Left ventricle myocardium superior (tissue), 1 donor: ENCODE measurements at regions not wholly inside any gene's neighbourhood (a gene's known extent, or its start where the extent isn't known, plus 50 kb on each side); places are given as distances from the start of the nearest gene placed in this dataset.
"Not testable (repeated sequence)": the region's sequence is repeated elsewhere in the genome, so short reads cannot be mapped to it uniquely, and the experiment has no call there.

ENCODE experiments used
- ATAC-seq: fragments of 200-7000 bp; cut with Tn5 transposase; one replicate; pipeline ENCODE4 v1.9.1; 2020; ENCODE audit warnings: mild to moderate bottlenecking, moderate library complexity
- DNase-seq: peaks from one replicate; pipeline ENCODE4 v3.0.0-alpha.2; 2020
- intact Hi-C: fragments of 100-400 bp; cut with micrococcal nuclease; formaldehyde crosslinking; loops from one replicate; pipeline ENCODE4 v1.11.0; 2022
- donor health status: DM: no; HTN: yes; CAD: no; lungs with severe emphysema.

GRCh38 chr19:28633319-28634018, 579.5 kb downstream of the UQCRFS1 start:
- intact Hi-C loops: loop anchor here (10.0 kb wide), 1 partner anchor 169 kb away; no protein-coding TSS in a partner anchor
- ATAC-seq (peak; percentile 67), DNase-seq (peak; percentile 56)

DNA sequence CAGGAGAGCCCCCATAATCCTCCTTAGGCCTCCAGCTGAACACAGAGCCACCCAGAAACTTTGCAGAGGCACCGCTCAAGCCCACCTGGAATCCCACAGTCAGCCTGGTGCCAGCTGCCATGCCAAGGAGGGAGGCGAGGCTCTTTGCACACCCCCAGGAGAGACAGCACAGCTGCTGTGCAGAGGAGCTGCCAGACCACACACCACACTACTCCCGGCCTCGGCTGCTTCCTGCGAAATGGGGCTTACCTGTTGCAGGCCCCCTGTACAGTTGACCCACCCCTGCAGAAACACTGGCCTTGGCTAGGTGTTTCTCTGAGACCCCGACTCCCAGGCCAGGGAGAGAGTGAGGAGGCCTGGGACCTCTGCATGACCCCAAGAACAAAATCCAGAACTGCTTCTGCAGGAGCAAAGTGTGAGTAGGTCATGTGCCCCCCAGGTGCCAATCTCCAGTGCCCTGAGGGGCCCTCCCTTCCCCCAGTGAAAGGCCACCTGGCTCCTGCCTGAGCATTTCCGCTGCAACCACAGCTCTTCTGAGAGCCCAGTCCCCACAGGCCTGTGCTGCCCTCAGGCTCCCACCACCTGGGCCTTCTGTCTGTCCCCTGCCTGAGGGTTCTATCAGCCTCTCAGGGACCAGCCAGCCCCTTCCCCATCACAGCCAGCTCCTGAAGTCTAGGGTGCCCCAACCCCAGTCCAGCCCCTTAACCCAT, 580.4 kb downstream of the UQCRFS1 start:
- DNase-seq (no peak), ATAC-seq (no peak)
- intact Hi-C loops: loop anchor here (10.0 kb wide), 1 partner anchor 168 kb away; no protein-coding TSS in a partner anchor

DNA sequence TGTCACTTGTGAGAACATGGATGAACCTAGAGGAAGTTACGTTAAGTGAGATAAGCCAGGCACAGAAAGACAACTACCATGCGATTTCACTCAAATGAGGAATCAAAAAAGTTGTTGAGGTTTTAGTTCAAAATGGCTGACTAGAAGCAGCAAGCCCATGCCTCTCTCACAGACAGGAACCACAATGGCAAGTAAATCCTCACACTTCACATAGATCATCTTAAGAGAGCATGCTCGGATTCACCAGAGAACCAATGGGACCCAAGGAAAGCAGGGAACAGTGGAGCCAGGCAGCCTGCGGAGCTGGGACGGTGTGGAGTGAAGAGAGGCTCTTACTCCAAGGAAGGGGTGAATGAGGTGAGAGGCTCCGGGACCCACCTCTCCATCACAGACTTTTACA, 581.0 kb downstream of the UQCRFS1 start:
- intact Hi-C loops: loop anchor here (10.0 kb wide), 1 partner anchor 167 kb away; no protein-coding TSS in a partner anchor
- DNase-seq (no peak), ATAC-seq (no peak)

DNA sequence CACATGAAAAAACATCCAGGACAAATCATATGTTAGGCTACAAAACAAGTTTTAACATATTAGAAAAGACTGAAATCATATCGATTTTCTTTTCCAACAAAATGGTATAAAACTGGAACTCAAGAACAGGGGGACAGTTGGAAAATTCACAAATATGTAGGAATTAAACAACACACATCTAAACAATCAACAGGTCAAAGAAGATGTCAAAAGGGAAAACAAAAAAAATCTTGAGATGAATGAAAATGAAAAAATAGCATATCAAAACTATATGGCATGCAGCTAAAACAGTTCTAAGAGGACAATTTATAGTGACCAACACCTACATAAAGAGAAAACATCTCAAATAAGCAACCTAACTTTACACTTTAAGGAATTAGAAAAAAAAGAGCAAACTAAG, 585.3 kb downstream of the UQCRFS1 start:
- intact Hi-C loops: no loop called here
- ATAC-seq (no peak), DNase-seq (no peak)

- intact Hi-C loops, ATAC-seq, DNase-seq: not testable (repeated sequence)
These were observed 586.5 kb downstream of the UQCRFS1 start for GRCh38 chr19:28626407-28626806.

DNA sequence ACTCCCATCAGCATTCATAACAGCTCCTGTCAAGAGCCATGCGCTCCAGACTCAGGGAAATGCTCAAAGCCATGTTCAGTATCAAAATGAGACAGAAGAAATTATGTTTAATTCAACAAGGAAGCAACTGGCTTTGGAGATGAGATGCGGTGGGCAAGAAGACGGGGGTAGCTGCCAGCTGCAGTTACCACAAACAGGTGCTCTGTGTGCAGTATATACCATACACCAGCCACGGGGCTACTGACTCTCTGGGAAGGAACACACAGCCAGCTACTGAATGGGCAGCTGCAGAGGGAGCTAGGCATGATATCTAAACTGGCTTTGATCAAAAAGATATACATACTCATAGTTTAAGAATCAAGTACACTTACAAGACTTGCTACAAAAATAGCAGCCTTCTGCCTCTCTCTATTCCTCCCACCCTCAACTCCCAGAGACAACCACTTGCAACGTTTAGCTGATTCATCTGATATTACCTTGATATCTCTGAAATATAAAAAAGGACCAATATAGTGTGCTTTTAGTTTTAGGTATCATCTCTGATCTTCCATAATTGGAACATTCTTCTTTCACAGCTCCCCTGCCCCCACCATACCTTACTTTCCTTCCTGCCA, 593.0 kb downstream of the UQCRFS1 start:
- ATAC-seq (no peak), DNase-seq (no peak)
- intact Hi-C loops: no loop called here

DNA sequence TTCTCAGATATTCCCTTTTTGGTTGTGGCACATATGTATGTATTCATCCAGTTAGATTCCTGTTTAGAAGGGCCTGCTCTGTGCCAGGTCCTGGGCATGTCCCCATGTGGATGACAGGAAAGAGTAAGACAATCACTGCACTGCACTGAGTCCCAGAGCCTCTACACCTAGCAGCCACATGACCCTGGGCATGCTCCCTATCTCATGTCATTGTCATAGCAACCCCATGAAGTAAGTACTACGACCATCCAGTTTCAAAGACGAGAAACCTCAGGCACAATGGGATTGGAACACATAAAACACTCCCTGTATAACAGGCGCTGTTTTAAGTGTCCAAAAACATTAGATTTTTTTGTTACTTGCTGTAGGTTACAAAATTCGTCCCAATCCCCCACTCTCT, 594.4 kb downstream of the UQCRFS1 start:
- intact Hi-C loops: no loop called here
- DNase-seq (no peak), ATAC-seq (no peak)

DNA sequence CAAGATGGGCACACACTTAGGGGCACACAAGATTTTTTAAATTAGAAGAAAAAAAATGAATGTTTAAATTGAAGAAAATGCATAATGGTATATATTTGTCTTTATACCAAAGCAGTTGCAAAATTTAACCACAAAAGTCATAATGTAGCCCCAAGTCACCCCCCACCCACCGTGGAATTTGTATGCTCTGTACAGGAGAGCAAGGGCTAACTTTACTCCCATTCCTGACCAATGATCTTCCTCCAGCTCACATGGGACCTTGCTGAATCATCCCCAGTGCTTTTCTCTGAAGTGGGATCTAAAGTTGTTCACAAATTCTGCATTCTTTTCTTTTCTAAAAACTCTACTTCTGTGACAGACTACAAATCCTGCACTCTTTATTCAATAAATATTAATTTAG, 597.0 kb downstream of the UQCRFS1 start:
- ATAC-seq: no peak
- DNase-seq: no peak
- intact Hi-C loops: no loop called here

- intact Hi-C loops: no loop called here
These were observed 597.4 kb downstream of the UQCRFS1 start for GRCh38 chr19:28615546-28615916.

DNA sequence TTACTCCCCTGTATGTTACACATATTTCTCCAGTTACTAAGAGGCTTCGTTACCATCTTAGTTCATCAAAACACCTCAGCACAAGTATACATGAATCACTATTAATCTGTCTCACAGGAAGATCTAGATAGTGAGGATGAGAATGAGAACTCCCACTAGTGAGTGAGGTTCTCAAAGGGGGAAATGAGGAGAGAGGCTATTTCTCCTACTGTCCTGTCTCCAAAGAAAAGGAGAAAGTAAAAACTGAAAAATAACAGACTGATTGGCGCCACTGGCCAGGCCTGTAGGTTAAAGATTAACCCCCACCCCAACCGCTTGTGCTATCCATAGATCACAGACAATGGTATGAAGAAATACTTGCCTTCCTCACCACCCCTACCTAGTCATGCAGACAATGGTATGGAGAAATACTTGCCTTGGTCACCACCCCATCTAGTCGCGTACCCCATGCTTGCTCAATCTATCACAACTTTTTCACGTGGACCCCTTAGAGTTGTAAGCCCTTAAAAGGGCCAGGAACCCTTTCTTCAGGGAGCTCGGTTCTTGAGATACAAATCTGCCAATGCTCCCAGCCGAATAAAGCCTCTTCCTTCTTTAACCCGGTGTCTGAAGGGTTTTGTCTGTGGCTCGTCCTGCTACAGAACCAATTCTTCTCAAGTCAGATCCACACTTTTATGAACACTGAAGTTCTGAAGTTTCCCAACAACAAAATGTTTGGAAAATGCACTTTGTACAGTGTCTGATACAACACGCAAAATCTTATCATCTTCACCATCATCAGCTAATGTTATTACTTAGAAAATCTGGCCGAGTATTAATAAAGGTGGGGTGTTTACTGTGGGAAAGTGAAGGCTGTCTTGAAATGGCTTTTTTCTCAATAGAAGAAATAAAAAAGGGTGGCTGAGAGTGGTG, 598.1 kb downstream of the UQCRFS1 start:
- intact Hi-C loops: no loop called here
- ATAC-seq: no peak
- DNase-seq: no peak

More at GRCh38 chr19:28615546-28615916, 597.4 kb downstream of the UQCRFS1 start:
- DNase-seq (no peak), ATAC-seq (no peak)

DNA sequence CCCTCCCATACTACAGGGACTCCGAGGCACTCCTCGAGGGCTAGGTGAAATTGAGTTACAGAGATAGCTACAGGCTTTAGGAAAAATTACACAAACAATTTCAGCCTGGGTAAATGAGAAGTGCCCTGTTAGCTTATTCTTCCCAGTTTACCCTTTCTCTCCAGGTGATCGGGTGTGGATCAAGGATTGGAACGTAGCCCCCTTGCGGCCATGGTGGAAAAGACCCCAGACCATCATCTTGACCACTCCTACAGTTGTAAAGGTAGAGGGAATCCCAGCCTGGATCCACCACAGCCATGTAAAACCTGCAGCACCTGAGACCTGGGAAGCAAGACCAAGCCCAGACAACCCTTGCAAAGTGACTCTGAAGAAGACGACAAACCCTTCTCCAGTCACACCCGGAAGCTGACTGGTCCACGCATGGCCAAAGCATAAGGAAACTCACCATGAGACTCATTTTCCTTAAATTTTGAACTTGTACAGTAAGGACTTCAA, 600.6 kb downstream of the UQCRFS1 start:
- DNase-seq: no peak
- intact Hi-C loops: no loop called here
- ATAC-seq: no peak

DNA sequence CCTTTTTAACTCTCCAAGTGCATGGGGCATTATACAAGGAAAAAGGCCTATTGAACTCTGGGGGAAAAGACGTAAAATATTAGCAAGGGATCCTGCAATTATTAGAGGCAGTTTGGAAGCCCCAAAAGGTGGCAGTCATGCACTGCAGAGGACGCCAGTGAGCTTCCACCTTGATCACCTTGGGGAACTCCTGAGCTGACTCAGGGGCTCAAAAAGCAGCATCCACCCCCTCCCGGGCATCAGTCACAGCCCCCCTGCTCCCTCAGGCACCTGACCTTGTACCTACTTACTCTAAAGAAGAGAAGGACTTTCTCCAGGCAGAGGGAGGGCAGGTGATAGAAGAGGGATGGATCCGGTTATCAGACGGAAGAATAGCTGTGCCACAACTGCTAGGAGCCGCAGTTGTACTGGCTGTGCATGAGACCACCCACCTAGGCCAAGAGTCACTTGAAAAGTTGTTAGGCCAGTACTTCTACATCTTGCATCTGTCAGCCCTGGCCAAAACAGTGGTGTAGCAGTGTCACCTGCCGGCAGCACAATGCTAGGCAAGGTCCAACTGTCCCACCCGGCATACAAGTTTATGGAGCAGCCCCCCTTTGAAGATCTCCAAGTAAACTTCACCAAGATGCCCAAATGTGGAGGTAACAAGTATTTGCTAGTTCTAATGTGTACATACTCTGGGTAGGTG, 601.6 kb downstream of the UQCRFS1 start:
- intact Hi-C loops, DNase-seq, ATAC-seq: not testable (repeated sequence)

DNA sequence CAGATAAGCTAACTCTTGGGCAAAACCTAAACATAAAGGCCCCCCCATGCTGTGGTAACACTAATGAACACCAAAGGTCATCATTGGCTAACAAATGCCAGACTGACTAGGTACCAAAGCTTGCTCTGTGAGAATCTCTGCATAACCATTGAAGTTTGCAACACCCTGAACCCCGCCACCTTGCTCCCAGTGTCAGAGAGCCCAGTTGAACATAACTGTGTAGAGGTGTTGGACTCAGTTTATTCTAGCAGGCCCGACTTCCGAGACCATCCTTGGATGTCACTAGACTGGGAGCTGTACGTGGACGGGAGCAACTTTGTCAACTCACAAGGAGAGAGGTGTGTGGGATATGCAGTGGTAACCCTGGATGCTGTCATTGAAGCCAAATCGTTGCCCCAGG, 602.2 kb downstream of the UQCRFS1 start:
- ATAC-seq (no peak), DNase-seq (no peak)
- intact Hi-C loops: no loop called here

DNA sequence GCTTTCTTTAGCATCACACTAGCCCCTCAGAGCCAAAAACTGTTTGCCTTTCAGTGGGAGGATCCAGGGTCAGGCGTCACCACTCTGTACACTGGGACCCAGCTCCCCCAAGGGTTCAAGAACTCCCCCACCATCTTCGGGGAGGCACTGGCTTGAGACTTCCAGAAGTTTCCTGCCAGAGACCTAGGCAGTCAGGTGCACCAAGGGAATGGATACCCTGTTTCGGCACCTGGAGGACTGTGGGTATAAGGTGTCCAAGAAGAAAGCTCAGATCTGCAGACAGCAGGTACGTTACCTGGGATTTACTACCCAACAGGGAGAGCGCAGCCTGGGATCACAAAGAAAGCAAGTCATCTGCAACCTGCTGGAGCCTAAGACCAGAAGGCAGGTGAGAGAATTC, 603.0 kb downstream of the UQCRFS1 start:
- intact Hi-C loops: no loop called here
- DNase-seq: no peak
- no peak for ATAC-seq

GRCh38 chr19:28609091-28609755, 603.7 kb downstream of the UQCRFS1 start:
- ATAC-seq (no peak), DNase-seq (no peak)
- intact Hi-C loops: no loop called here

DNA sequence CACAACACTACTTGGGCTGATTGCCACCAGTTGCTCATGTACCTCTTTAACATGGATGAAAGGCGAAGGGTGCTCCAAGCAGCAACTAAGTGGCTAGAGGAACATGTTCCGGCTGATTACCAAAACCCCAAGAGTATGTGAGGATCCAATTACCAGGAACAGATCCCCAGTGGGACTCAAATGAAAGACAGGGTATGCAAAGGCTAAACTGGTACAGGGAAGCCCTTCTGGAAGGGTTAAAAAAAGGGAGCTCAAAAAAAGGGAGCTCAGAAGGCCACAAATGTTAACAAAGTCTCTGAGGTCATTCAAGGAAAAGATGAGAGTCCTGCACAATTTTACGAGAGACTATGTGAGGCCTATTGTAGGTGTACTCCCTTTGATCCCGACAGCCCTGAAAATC, 604.7 kb downstream of the UQCRFS1 start:
- ATAC-seq (no peak), DNase-seq (no peak)
- intact Hi-C loops: no loop called here

DNA sequence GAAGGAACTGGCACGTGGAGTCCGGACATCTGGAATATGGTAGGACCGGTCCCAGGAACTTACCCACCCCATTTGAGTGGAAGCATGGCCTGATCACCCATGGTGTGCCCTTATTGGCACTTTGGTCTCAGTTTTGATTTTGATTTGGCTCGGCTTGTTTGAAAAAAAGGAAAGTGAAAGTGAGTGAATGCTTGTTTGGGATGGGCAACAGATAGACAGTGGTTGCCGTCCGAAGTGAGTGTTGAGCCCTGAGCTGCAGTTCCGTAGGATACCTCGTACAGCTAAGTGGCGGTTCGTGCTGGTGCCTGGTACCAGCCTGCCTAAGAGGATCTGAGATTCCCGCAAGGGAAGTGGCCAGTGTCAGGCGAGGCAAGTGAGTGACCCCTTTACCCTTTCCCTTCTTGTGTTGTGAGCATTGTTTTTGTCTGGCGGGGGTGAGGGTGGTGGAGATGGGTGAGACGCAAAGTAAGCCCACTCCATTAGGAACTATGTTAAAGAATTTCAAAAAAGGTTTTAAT, 605.8 kb downstream of the UQCRFS1 start:
- intact Hi-C loops: no loop called here
- ATAC-seq (no peak), DNase-seq (no peak)
